GM12878 (cell line): ENCODE measurements at regions not wholly inside any gene's neighbourhood (a gene's known extent, or its start where the extent isn't known, plus 50 kb on each side); places are given as distances from the start of the nearest gene placed in this dataset.

ENCODE experiments used
- ATAC-seq: fragments of 200-7000 bp; cut with Tn5 transposase; 3 replicates; pipeline ENCODE4 v1.9.1; 2020; ENCODE audit warnings: mild to moderate bottlenecking, moderate library complexity
- BruUV-seq: library from RNA; stranded (reverse); fragments of 400-500 nt; replicated peaks from 2 replicates; lab custom pipeline; 2021; lab: Mats Ljungman, UMichigan
- CTCF ChIA-PET: fragments of 300-600 bp; sonication (Branson Sonifier 250); formaldehyde crosslinking; extraction: SDS; loops from one replicate; lab custom pipeline; 2021; ENCODE audit warnings: inconsistent platforms; lab: Yijun Ruan, JAX
- POLR2A ChIA-PET: fragments of 350-600 bp; formaldehyde crosslinking; extraction: SDS; loops from one replicate; lab custom pipeline; 2021; ENCODE audit warnings: inconsistent platforms; lab: Charles Lee
- RAD21 ChIA-PET: fragments of 300-600 bp; sonication (Branson Sonifier 250); formaldehyde crosslinking; loops from one replicate; lab custom pipeline; 2023; ENCODE audit warnings: antibody characterized with exemption; ENCODE audit not compliant: unreplicated experiment; lab: Charles Lee
- SMC1A ChIA-PET: fragments of 300-600 bp; sonication (Branson Sonifier 250); formaldehyde crosslinking; loops from one replicate; lab custom pipeline; 2023; ENCODE audit not compliant: unreplicated experiment, uncharacterized antibody; lab: Charles Lee
- DNase-seq: peaks from one replicate; pipeline ENCODE4 v3.0.0-alpha.2; 2011; ENCODE audit warnings: low read depth, low spot score
- FAIRE-seq: peaks from 3 replicates; lab custom pipeline; 2011; peaks lifted over from hg19 to GRCh38; lab: Jason Lieb, UNC
- H2AFZ ChIP-seq: 2 replicates; pipeline ENCODE4 v1.6.0; 2011; ENCODE audit warnings: low read depth, low read length, control low read depth; ENCODE audit not compliant: control insufficient read depth
- H3K27ac ChIP-seq: 2 replicates; pipeline ENCODE4 v1.5.1; 2011; ENCODE audit warnings: control low read depth; ENCODE audit not compliant: control insufficient read depth, insufficient read depth
- H3K27me3 ChIP-seq, 2 experiments: replicated peaks in 1 of 2; 2 replicates each; pipeline versions ENCODE4 v1.6.0 to v1.6.1; 2011; ENCODE audit warnings: low read length in 1 of 2; ENCODE audit not compliant: control insufficient read depth in 2 of 2, insufficient read depth in 2 of 2
- H3K36me3 ChIP-seq, 2 experiments: 2 replicates each; pipeline ENCODE4 v1.5.1; 2011; ENCODE audit warnings: low read length in 1 of 2; ENCODE audit not compliant: control insufficient read depth in 2 of 2, insufficient read depth in 2 of 2
- H3K4me1 ChIP-seq: 2 replicates; pipeline ENCODE4 v1.6.1; 2011; ENCODE audit warnings: mild to moderate bottlenecking, low read length, moderate library complexity, mixed read lengths; ENCODE audit not compliant: control insufficient read depth, insufficient read depth
- H3K4me2 ChIP-seq: 2 replicates; pipeline ENCODE4 v1.6.0; 2011; ENCODE audit warnings: control low read depth; ENCODE audit not compliant: control insufficient read depth, insufficient read depth
- H3K4me3 ChIP-seq: fragments of 200-600 bp; sonication (generic); 2 replicates; pipeline ENCODE4 v1.5.1; 2016
- H3K79me2 ChIP-seq: 2 replicates; pipeline ENCODE4 v1.6.0; 2011; ENCODE audit warnings: low read length; ENCODE audit not compliant: control insufficient read depth, insufficient read depth
- H3K9ac ChIP-seq: 2 replicates; pipeline ENCODE4 v1.8.0; 2011; ENCODE audit warnings: low read length, control low read depth, mixed read lengths; ENCODE audit not compliant: control insufficient read depth, insufficient read depth
- H3K9me3 ChIP-seq: replicated peaks from 3 replicates; pipeline ENCODE4 v1.5.1; 2011; ENCODE audit warnings: mild to moderate bottlenecking, low read length; ENCODE audit not compliant: control insufficient read depth, insufficient read depth
- H4K20me1 ChIP-seq: 2 replicates; pipeline ENCODE4 v1.6.0; 2011; ENCODE audit not compliant: control insufficient read depth, insufficient read depth
- ATF7 ChIP-seq: fragments of 450-650 bp; IDR thresholded peaks from 2 replicates; pipeline ENCODE4 v1.6.1; 2016; ENCODE audit warnings: low read depth, mild to moderate bottlenecking
- SREBF1 ChIP-seq: IDR thresholded peaks from 2 replicates; pipeline ENCODE4 v1.6.1; 2012; ENCODE audit warnings: mild to moderate bottlenecking, low read length
- WGBS: methylation state at CpG from one replicate; pipeline ENCODE4 v1.1.6; 2016; ENCODE audit warnings: low lambda C conversion rate; ENCODE audit not compliant: insufficient replicate concordance, insufficient coverage; ENCODE audit errors: missing lambda C conversion rate; 5-methylcytosine and 5-hydroxymethylcytosine counted together
- in situ Hi-C: fragments of 300-500 bp; cut with MboI; formaldehyde crosslinking; loops from 9 replicates; pipeline ENCODE4 v1.14.3; 2018; ENCODE audit warnings: mixed read lengths
- intact Hi-C: fragments of 100-400 bp; cut with micrococcal nuclease; formaldehyde crosslinking; loops from one replicate; pipeline ENCODE4 v1.14.2; 2022; ENCODE audit not compliant: unreplicated experiment
- TF ChIP-seq, protein P1 (sequence below): IDR thresholded peaks from 2 replicates; pipeline ENCODE4 v1.6.1; 2012; ENCODE audit warnings: mild to moderate bottlenecking, low read depth, low read length
- TF ChIP-seq, protein P2 (sequence below): fragments of 450-650 bp; IDR thresholded peaks from 2 replicates; pipeline ENCODE4 v1.6.1; 2017; ENCODE audit warnings: mild to moderate bottlenecking, moderate library complexity
- TF ChIP-seq, protein P3 (sequence below): fragments of 450-650 bp; IDR thresholded peaks from 2 replicates; pipeline ENCODE4 v1.6.1; 2016; ENCODE audit warnings: mild to moderate bottlenecking

DNA sequence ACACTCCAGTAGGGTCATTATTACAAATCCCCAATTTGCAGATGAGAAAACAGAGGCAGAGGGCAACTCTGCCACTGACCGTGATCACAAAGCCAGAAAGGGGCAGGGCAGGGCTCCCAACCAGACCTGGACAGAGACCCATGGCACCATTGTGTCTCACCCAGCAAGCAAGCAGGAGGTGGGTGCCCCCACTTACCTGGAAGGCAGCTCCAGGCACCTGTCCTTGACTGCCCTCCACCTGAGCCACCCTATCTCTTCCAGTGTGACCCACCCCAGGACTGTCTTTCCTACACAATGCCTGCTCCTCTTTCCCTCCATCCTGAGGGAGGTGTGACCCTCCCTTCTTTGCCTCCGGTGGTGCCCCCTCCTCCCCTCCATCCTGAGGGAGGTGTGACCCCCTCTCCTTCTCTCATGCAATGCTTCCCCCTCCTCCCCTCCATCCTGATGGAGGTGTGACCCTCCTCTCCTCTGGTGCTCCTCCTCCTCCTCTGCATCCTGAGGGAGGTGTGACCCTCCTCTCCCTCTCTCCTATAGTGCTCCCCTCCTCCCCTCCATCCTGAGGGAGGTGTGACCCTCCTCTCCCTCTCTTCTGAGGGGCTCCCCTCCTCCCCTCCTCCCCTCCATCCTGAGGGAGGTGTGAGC, 198.0 kb downstream of the MED10 start (continued):
- TF ChIP-seq, protein P1, sequence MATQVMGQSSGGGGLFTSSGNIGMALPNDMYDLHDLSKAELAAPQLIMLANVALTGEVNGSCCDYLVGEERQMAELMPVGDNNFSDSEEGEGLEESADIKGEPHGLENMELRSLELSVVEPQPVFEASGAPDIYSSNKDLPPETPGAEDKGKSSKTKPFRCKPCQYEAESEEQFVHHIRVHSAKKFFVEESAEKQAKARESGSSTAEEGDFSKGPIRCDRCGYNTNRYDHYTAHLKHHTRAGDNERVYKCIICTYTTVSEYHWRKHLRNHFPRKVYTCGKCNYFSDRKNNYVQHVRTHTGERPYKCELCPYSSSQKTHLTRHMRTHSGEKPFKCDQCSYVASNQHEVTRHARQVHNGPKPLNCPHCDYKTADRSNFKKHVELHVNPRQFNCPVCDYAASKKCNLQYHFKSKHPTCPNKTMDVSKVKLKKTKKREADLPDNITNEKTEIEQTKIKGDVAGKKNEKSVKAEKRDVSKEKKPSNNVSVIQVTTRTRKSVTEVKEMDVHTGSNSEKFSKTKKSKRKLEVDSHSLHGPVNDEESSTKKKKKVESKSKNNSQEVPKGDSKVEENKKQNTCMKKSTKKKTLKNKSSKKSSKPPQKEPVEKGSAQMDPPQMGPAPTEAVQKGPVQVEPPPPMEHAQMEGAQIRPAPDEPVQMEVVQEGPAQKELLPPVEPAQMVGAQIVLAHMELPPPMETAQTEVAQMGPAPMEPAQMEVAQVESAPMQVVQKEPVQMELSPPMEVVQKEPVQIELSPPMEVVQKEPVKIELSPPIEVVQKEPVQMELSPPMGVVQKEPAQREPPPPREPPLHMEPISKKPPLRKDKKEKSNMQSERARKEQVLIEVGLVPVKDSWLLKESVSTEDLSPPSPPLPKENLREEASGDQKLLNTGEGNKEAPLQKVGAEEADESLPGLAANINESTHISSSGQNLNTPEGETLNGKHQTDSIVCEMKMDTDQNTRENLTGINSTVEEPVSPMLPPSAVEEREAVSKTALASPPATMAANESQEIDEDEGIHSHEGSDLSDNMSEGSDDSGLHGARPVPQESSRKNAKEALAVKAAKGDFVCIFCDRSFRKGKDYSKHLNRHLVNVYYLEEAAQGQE = no peak
- TF ChIP-seq SREBF1 = no peak

DNA sequence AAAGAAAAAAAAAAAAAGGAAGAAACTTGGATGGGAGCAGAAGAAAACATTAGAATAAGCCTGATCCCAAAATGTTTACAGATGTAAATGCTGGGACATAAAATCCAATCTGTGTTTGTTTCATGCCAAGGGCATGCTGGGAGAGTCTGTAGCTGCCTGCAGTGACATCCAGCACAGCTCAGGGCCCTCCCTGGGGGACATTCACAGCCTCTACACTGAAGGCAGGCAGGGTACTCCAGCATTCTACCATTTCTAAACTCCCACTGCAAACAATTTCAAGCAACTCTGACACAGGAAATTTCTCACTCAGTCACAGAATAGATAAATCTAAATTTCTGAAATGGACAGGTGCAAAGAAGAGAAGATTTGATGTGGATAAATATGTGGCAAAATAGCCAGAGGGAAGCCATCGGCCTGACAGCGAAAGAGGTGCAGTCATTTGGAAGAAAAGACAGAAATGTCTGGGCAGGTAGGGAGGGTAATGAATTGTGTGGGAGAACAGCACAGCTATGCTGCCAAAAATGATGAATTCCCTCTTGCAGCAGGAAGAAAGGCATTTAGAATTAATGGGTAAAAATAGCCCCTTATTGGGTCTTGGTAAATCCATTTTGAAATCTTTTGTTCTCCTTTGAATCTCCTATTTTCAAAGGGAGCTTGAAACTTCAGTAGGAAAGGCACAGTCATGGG, 199.4 kb downstream of the MED10 start:
- Histone ChIP-seq H3K27ac (no peak overlapping the region), H3K4me2 (no peak overlapping the region), H4K20me1 (no peaks in the 10 kb centered on the region), H2AFZ (no peak overlapping the region), H3K9ac (no peak overlapping the region), H3K27me3 (no peaks in the 10 kb centered on the region), H3K79me2 (no peaks in the 10 kb centered on the region), H3K4me1 (no peaks in the 10 kb centered on the region), H3K36me3 (no peaks in the 10 kb centered on the region), H3K4me3 (no peak overlapping the region), H3K9me3 (no peaks in the 10 kb centered on the region)
- RAD21 ChIA-PET = no interaction called here
- in situ Hi-C loops = no loop called here
- CTCF ChIA-PET = interaction anchor here (0.6 kb wide), 1 partner anchor 114 kb away, joined by 3 read pairs; no protein-coding TSS in a partner anchor
- FAIRE-seq (no peak), DNase-seq (no peak), ATAC-seq (no peak)
- intact Hi-C loops = no loop called here
- TF ChIP-seq ATF7 = no peak
- TF ChIP-seq, protein P2, sequence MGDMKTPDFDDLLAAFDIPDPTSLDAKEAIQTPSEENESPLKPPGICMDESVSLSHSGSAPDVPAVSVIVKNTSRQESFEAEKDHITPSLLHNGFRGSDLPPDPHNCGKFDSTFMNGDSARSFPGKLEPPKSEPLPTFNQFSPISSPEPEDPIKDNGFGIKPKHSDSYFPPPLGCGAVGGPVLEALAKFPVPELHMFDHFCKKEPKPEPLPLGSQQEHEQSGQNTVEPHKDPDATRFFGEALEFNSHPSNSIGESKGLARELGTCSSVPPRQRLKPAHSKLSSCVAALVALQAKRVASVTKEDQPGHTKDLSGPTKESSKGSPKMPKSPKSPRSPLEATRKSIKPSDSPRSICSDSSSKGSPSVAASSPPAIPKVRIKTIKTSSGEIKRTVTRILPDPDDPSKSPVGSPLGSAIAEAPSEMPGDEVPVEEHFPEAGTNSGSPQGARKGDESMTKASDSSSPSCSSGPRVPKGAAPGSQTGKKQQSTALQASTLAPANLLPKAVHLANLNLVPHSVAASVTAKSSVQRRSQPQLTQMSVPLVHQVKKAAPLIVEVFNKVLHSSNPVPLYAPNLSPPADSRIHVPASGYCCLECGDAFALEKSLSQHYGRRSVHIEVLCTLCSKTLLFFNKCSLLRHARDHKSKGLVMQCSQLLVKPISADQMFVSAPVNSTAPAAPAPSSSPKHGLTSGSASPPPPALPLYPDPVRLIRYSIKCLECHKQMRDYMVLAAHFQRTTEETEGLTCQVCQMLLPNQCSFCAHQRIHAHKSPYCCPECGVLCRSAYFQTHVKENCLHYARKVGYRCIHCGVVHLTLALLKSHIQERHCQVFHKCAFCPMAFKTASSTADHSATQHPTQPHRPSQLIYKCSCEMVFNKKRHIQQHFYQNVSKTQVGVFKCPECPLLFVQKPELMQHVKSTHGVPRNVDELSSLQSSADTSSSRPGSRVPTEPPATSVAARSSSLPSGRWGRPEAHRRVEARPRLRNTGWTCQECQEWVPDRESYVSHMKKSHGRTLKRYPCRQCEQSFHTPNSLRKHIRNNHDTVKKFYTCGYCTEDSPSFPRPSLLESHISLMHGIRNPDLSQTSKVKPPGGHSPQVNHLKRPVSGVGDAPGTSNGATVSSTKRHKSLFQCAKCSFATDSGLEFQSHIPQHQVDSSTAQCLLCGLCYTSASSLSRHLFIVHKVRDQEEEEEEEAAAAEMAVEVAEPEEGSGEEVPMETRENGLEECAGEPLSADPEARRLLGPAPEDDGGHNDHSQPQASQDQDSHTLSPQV = no peak
- TF ChIP-seq, protein P3, sequence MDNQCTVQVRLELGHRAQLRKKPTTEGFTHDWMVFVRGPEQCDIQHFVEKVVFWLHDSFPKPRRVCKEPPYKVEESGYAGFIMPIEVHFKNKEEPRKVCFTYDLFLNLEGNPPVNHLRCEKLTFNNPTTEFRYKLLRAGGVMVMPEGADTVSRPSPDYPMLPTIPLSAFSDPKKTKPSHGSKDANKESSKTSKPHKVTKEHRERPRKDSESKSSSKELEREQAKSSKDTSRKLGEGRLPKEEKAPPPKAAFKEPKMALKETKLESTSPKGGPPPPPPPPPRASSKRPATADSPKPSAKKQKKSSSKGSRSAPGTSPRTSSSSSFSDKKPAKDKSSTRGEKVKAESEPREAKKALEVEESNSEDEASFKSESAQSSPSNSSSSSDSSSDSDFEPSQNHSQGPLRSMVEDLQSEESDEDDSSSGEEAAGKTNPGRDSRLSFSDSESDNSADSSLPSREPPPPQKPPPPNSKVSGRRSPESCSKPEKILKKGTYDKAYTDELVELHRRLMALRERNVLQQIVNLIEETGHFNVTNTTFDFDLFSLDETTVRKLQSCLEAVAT = no peak
- POLR2A ChIA-PET = interaction anchor here (0.7 kb wide), 1 partner anchor 232 kb away, joined by 3 read pairs; no protein-coding TSS in a partner anchor
- SMC1A ChIA-PET = interaction anchor here (0.8 to 2.4 kb wide), 3 partner anchors 9 to 36 kb away, joined by 4 to 11 read pairs (median 4); no protein-coding TSS in a partner anchor
- WGBS = 69% methylated on average over 2 of the region's 2 CpGs
- BruUV-seq = no TSS peak
